CD4-positive, alpha-beta T cell treated with Interleukin-4 for 4 hours (primary cell): ENCODE measurements at regions not wholly inside any gene's neighbourhood (a gene's known extent, or its start where the extent isn't known, plus 50 kb on each side); places are given as distances from the start of the nearest gene placed in this dataset.
"Not testable (repeated sequence)": the region's sequence is repeated elsewhere in the genome, so short reads cannot be mapped to it uniquely, and the experiment has no call there.

ENCODE experiments used
- DNase-seq: peaks from one replicate; pipeline ENCODE4 v3.0.0-alpha.2; 2020

- not testable (repeated sequence) for DNase-seq
Observed at GRCh38 chr15:77896147-77897112, 181.1 kb downstream of the TBC1D2B start.

GRCh38 chr15:77895742-77896141 lies 181.8 kb downstream of the TBC1D2B start:
- no peak for DNase-seq

GRCh38 chr15:77895145-77895544 lies 182.4 kb downstream of the TBC1D2B start:
- DNase-seq = not testable (repeated sequence)

GRCh38 chr15:77893671-77894640 lies 183.6 kb downstream of the TBC1D2B start:
- not testable (repeated sequence) for DNase-seq

- not testable (repeated sequence) for DNase-seq
Observed at GRCh38 chr15:77893246-77893645, 184.3 kb downstream of the TBC1D2B start.

GRCh38 chr15:77892335-77892734 lies 185.2 kb downstream of the TBC1D2B start:
- no peak for DNase-seq

- DNase-seq = not testable (repeated sequence)
Observed at GRCh38 chr15:77891862-77892261, 185.6 kb downstream of the TBC1D2B start.

- not testable (repeated sequence) for DNase-seq
Observed at GRCh38 chr15:77890911-77891801, 186.4 kb downstream of the TBC1D2B start.

GRCh38 chr15:77889828-77890725 lies 187.4 kb downstream of the TBC1D2B start:
- not testable (repeated sequence) for DNase-seq

- DNase-seq = no peak
Observed at GRCh38 chr15:77889009-77889806, 188.3 kb downstream of the TBC1D2B start.

- not testable (repeated sequence) for DNase-seq
Observed at GRCh38 chr15:77887563-77888429, 189.7 kb downstream of the TBC1D2B start.

- DNase-seq = no peak
Observed at GRCh38 chr15:77886805-77887448, 190.6 kb downstream of the TBC1D2B start.

GRCh38 chr15:77885877-77886500 lies 191.5 kb downstream of the TBC1D2B start:
- DNase-seq = not testable (repeated sequence)

GRCh38 chr15:77883012-77883411 lies 194.5 kb downstream of the TBC1D2B start:
- not testable (repeated sequence) for DNase-seq

- no peak for DNase-seq
Observed at GRCh38 chr15:77881950-77882349, 195.6 kb downstream of the TBC1D2B start.

- DNase-seq = not testable (repeated sequence)
Observed at GRCh38 chr15:77881535-77881934, 196.0 kb downstream of the TBC1D2B start.

- DNase-seq = not testable (repeated sequence)
Observed at GRCh38 chr15:77879466-77879865, 198.0 kb downstream of the TBC1D2B start.
